K562 (cell line): ENCODE measurements at regions not wholly inside any gene's neighbourhood (a gene's known extent, or its start where the extent isn't known, plus 50 kb on each side); places are given as distances from the start of the nearest gene placed in this dataset.

ENCODE experiments used
- ATAC-seq: fragments of 200-7000 bp; cut with Tn5 transposase; 3 replicates; pipeline ENCODE4 v1.9.1; 2020; ENCODE audit warnings: moderate library complexity
- BruUV-seq: library from RNA; stranded (reverse); fragments of 400-500 nt; replicated peaks from 2 replicates; lab custom pipeline; 2021; lab: Mats Ljungman, UMichigan
- CTCF ChIA-PET: fragments of 300-600 bp; formaldehyde crosslinking; extraction: SDS; loops from one replicate; lab custom pipeline; 2021; ENCODE audit warnings: low intra/inter-chr PET ratio; lab: Yijun Ruan, JAX
- POLR2A ChIA-PET: fragments of 300-600, 350-650 bp; sonication (Branson Sonifier 250); formaldehyde crosslinking; extraction: SDS; loops from one replicate; lab custom pipeline; 2021; ENCODE audit warnings: antibody characterized with exemption, inconsistent platforms; lab: Yijun Ruan, JAX
- DNase-seq, 4 experiments: peaks; one replicate each; pipeline versions ENCODE4 v3.0.0 to v3.0.0-alpha.2; 2011 to 2018; ENCODE audit warnings: low spot score in 3 of 4, mixed read lengths in 3 of 4; ENCODE audit errors: extremely low read depth in 1 of 4
- FAIRE-seq: peaks from 2 replicates; lab custom pipeline; 2011; peaks lifted over from hg19 to GRCh38; lab: Jason Lieb, UNC
- H2AFZ ChIP-seq: 2 replicates; pipeline ENCODE4 v1.6.0; 2011; ENCODE audit warnings: low read depth, low read length, control low read depth, inconsistent platforms
- H3K27ac ChIP-seq: fragments of 200-600 bp; 3 replicates; pipeline ENCODE4 v1.8.0; 2011; ENCODE audit warnings: low read depth, mild to moderate bottlenecking, control low read depth, inconsistent platforms, low read length, moderate library complexity, mixed read lengths; ENCODE audit errors: extremely low read depth
- H3K27me3 ChIP-seq, 2 experiments: fragments of 300-600 bp in 1 of 2; 2 replicates in 1 of 2; 3 replicates in 1 of 2; pipeline versions ENCODE4 v1.6.0 to v1.8.0; 2011; ENCODE audit warnings: inconsistent platforms in 2 of 2, low read length in 2 of 2, mild to moderate bottlenecking in 1 of 2, mixed read lengths in 1 of 2, moderate library complexity in 1 of 2; ENCODE audit not compliant: control insufficient read depth in 2 of 2, insufficient read depth in 2 of 2
- H3K36me3 ChIP-seq: fragments of 300-600 bp; 3 replicates; pipeline ENCODE4 v1.8.0; 2011; ENCODE audit warnings: mild to moderate bottlenecking, low read length, inconsistent platforms; ENCODE audit not compliant: control insufficient read depth, insufficient read depth
- H3K4me1 ChIP-seq, 2 experiments: fragments of 200-600 bp in 1 of 2; replicated peaks in 1 of 2; 2 replicates in 1 of 2; 3 replicates in 1 of 2; pipeline versions ENCODE4 v1.5.1 to v1.8.0; 2011; ENCODE audit warnings: inconsistent platforms in 2 of 2, low read length in 2 of 2, mild to moderate bottlenecking in 1 of 2, mixed read lengths in 1 of 2, moderate library complexity in 1 of 2; ENCODE audit not compliant: control insufficient read depth in 2 of 2, insufficient read depth in 2 of 2
- H3K4me2 ChIP-seq: 2 replicates; pipeline ENCODE4 v1.6.1; 2011; ENCODE audit warnings: low read length, control low read depth, inconsistent platforms, mixed read lengths; ENCODE audit not compliant: insufficient read depth
- H3K4me3 ChIP-seq: fragments of 200-600 bp; sonication (generic), shearing (Covaris generic); 2 replicates; pipeline ENCODE4 v1.5.1; 2016; ENCODE audit warnings: control low read depth, inconsistent platforms
- H3K79me2 ChIP-seq: fragments of 200-600 bp; 3 replicates; pipeline ENCODE4 v1.8.0; 2011; ENCODE audit warnings: low read length, inconsistent platforms; ENCODE audit not compliant: control insufficient read depth, insufficient read depth
- H3K9ac ChIP-seq, 2 experiments: 2 replicates each; pipeline versions ENCODE4 v1.6.0 to v1.6.1; 2011; ENCODE audit warnings: low read depth in 2 of 2, low read length in 2 of 2, control low read depth in 1 of 2, inconsistent platforms in 1 of 2, mild to moderate bottlenecking in 1 of 2, mixed read lengths in 1 of 2; ENCODE audit not compliant: insufficient read depth in 1 of 2
- H3K9me1 ChIP-seq: one replicate; pipeline ENCODE4 v1.6.0; 2011; ENCODE audit warnings: inconsistent platforms, mild to moderate bottlenecking, low read length, moderate library complexity; ENCODE audit not compliant: control insufficient read depth, insufficient read depth
- H3K9me3 ChIP-seq: replicated peaks from 2 replicates; pipeline ENCODE4 v1.5.1; 2011; ENCODE audit warnings: low read depth, low read length, inconsistent platforms; ENCODE audit not compliant: control insufficient read depth, insufficient read depth
- H4K20me1 ChIP-seq: replicated peaks from 2 replicates; pipeline ENCODE4 v1.6.1; 2011; ENCODE audit warnings: low read length, inconsistent platforms, mixed read lengths; ENCODE audit not compliant: control insufficient read depth, insufficient read depth
- CBX1 ChIP-seq: sonication (generic); IDR thresholded peaks from 2 replicates; pipeline ENCODE4 v1.6.1; 2016; ENCODE audit warnings: antibody characterized with exemption, low read depth, mild to moderate bottlenecking
- KDM2B ChIP-seq: fragments of 250-450 bp; sonication (Bioruptor Pico); IDR thresholded peaks from 2 replicates; pipeline ENCODE4 v1.8.0; 2021; ENCODE audit warnings: mild to moderate bottlenecking, moderate library complexity
- KLF1 ChIP-seq: fragments of 450-650 bp; IDR thresholded peaks from 2 replicates; pipeline ENCODE4 v1.6.1; 2016; ENCODE audit warnings: missing genetic modification characterization, missing compliant biosample characterization
- NR2F6 ChIP-seq: fragments of 450-650 bp; formaldehyde crosslinking; IDR thresholded peaks from 2 replicates; pipeline ENCODE4 v1.4.0; 2020; ENCODE audit warnings: mild to moderate bottlenecking
- WGBS: fragments of 100-300 bp; shearing (Covaris generic); methylation state at CpG from one replicate; pipeline ENCODE4 v1.1.6; 2016; ENCODE audit warnings: low coverage, mixed read lengths; ENCODE audit not compliant: insufficient coverage; ENCODE audit errors: missing lambda C conversion rate; 5-methylcytosine and 5-hydroxymethylcytosine counted together
- in situ Hi-C: fragments of 300-500 bp; cut with MboI; formaldehyde crosslinking; loops from 4 replicates; pipeline ENCODE4 v1.15.0; 2018; ENCODE audit warnings: inconsistent platforms, mixed read lengths
- intact Hi-C: fragments of 100-400 bp; cut with micrococcal nuclease; formaldehyde crosslinking; loops from 2 replicates; pipeline ENCODE4 v1.14.2; 2022
- TF ChIP-seq, protein P1 (sequence below): fragments of 250-450 bp; sonication (Bioruptor Pico); IDR thresholded peaks from 2 replicates; pipeline ENCODE4 v1.4.0; 2020
- TF ChIP-seq, protein P2 (sequence below): sonication (generic); formaldehyde crosslinking; IDR thresholded peaks from 2 replicates; pipeline ENCODE4 v1.8.1; 2023; ENCODE audit warnings: mild to moderate bottlenecking, missing genetic modification reagents

DNA sequence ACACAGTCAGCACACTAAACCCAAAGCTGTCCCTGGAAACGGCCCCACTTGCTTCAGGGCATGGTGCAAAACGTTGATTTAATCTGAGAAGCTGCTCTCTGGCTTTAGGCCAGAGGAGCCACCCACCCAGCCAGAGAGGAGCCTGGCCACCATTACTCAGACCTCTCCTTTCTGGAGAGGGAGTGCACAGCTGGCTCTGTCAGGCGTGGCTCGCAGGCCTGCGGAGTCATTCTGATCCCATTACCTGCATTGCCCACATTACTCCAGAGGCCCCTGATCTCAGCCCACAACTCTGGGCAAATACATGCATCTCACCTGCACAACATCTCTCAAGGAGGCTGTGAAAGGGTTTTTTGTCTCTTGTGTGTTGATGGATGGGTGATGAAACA is 370.0 kb upstream of the IGFBP3 start (continued):
- TF ChIP-seq, protein P1, sequence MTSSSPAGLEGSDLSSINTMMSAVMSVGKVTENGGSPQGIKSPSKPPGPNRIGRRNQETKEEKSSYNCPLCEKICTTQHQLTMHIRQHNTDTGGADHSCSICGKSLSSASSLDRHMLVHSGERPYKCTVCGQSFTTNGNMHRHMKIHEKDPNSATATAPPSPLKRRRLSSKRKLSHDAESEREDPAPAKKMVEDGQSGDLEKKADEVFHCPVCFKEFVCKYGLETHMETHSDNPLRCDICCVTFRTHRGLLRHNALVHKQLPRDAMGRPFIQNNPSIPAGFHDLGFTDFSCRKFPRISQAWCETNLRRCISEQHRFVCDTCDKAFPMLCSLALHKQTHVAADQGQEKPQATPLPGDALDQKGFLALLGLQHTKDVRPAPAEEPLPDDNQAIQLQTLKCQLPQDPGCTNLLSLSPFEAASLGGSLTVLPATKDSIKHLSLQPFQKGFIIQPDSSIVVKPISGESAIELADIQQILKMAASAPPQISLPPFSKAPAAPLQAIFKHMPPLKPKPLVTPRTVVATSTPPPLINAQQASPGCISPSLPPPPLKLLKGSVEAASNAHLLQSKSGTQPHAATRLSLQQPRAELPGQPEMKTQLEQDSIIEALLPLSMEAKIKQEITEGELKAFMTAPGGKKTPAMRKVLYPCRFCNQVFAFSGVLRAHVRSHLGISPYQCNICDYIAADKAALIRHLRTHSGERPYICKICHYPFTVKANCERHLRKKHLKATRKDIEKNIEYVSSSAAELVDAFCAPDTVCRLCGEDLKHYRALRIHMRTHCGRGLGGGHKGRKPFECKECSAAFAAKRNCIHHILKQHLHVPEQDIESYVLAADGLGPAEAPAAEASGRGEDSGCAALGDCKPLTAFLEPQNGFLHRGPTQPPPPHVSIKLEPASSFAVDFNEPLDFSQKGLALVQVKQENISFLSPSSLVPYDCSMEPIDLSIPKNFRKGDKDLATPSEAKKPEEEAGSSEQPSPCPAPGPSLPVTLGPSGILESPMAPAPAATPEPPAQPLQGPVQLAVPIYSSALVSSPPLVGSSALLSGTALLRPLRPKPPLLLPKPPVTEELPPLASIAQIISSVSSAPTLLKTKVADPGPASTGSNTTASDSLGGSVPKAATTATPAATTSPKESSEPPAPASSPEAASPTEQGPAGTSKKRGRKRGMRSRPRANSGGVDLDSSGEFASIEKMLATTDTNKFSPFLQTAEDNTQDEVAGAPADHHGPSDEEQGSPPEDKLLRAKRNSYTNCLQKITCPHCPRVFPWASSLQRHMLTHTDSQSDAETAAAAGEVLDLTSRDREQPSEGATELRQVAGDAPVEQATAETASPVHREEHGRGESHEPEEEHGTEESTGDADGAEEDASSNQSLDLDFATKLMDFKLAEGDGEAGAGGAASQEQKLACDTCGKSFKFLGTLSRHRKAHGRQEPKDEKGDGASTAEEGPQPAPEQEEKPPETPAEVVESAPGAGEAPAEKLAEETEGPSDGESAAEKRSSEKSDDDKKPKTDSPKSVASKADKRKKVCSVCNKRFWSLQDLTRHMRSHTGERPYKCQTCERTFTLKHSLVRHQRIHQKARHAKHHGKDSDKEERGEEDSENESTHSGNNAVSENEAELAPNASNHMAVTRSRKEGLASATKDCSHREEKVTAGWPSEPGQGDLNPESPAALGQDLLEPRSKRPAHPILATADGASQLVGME: no peak
- TF ChIP-seq KDM2B (CRISPR knock-in tag): no peak

DNA sequence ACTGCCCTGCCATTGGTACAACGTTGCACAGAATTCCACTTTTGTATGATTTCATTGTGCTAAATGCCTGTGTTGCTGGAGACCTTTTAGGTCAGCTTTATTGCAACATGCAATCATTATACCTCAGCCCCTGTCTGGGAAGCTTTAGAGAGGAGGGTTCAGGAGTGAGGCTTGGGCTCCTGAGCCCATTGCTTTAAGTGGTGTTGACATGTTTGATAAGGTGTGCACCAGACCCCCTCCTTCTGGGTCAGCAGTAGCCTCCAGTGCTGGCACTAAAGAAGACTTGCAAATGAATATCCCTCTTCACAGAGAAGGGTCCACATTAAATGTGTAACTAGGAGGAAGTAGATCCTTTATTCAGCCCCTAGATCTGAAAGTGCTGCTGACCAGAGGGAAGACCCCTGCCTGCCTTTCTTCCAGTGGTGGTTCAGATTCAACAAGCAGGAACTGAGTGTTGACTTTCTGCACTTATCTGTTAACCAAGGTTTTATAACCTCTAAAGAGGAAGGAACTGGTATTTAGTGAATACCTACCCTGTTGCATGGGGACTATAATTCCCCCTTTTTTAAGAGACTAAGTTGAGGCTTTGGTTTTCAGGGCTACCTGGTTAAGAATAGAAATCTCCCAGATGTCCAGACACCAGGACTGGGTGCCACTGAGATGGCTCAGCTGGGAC is 369.4 kb upstream of the IGFBP3 start:
- H3K27ac ChIP-seq: no peak overlapping the region
- H3K9me1 ChIP-seq: no peaks in the 10 kb centered on the region
- in situ Hi-C loops: no loop called here
- H3K27me3 ChIP-seq: no peaks in the 10 kb centered on the region
- H4K20me1 ChIP-seq: no peaks in the 10 kb centered on the region
- intact Hi-C loops: no loop called here
- H3K4me1 ChIP-seq: no peaks in the 10 kb centered on the region
- H3K4me2 ChIP-seq: no peak overlapping the region
- no peak for FAIRE-seq
- CTCF ChIA-PET: no interaction called here
- BruUV-seq: no TSS peak
- POLR2A ChIA-PET: no interaction called here
- WGBS: 0% methylated on average over 1 of the region's 1 CpG
- no peak for DNase-seq
- TF ChIP-seq NR2F6 (CRISPR knock-in tag) (no peak), CBX1 (no peak), KLF1 (no peak)
- TF ChIP-seq, protein P2, sequence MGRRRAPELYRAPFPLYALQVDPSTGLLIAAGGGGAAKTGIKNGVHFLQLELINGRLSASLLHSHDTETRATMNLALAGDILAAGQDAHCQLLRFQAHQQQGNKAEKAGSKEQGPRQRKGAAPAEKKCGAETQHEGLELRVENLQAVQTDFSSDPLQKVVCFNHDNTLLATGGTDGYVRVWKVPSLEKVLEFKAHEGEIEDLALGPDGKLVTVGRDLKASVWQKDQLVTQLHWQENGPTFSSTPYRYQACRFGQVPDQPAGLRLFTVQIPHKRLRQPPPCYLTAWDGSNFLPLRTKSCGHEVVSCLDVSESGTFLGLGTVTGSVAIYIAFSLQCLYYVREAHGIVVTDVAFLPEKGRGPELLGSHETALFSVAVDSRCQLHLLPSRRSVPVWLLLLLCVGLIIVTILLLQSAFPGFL (CRISPR knock-in tag): no peak
- no peaks in the 10 kb centered on the region for H3K36me3 ChIP-seq
- no peak overlapping the region for H3K4me3 ChIP-seq
- H3K9me3 ChIP-seq: no peaks in the 10 kb centered on the region
- no peak for ATAC-seq
- H3K9ac ChIP-seq: no peak overlapping the region
- H3K79me2 ChIP-seq: no peaks in the 10 kb centered on the region
- no peak overlapping the region for H2AFZ ChIP-seq
